ENCODE measurements at regions not wholly inside any gene's neighbourhood (a gene's known extent, or its start where the extent isn't known, plus 50 kb on each side); places are given as distances from the start of the nearest gene placed in this dataset.
A peak's percentile ranks its signal among the peaks of the same experiment; 100 is the strongest.

GRCh38 chr9:91001146-91001611, 199.6 kb downstream of the SYK start:
- peak; percentile 44 to 73 for DNase-seq (ENCODE audit: low read depth in 2 of 2)

GRCh38 chr9:91004484-91004883, 202.9 kb downstream of the SYK start:
- no peak for TF ChIP-seq CTCF (IDR thresholded peaks at IDR 0.05; ENCODE audit: low read depth, low read length)
- no peak overlapping the region for H3K4me3 ChIP-seq (replicated peaks in 1 of 2; ENCODE audit: low read depth in 2 of 2, low read length in 2 of 2)
- DNase-seq (ENCODE audit: low read depth in 2 of 2): no peak

More at GRCh38 chr9:91001146-91001611, 199.6 kb downstream of the SYK start:
- no peak overlapping the region for H3K4me3 ChIP-seq (replicated peaks in 1 of 2; ENCODE audit: low read depth in 2 of 2, low read length in 2 of 2)
- TF ChIP-seq CTCF (IDR thresholded peaks at IDR 0.05; ENCODE audit: low read depth, low read length): no peak

GRCh38 chr9:91004992-91005391, 203.4 kb downstream of the SYK start:
- DNase-seq (ENCODE audit: low read depth in 2 of 2): no peak
- H3K4me3 ChIP-seq (replicated peaks in 1 of 2; ENCODE audit: low read depth in 2 of 2, low read length in 2 of 2): no peak overlapping the region
- no peak for TF ChIP-seq CTCF (IDR thresholded peaks at IDR 0.05; ENCODE audit: low read depth, low read length)

- DNase-seq (ENCODE audit: low read depth in 2 of 2): no peak
- TF ChIP-seq CTCF (IDR thresholded peaks at IDR 0.05; ENCODE audit: low read depth, low read length): no peak
Observed at GRCh38 chr9:91006046-91006445, 204.4 kb downstream of the SYK start.

GRCh38 chr9:91008568-91008967, 206.9 kb downstream of the SYK start:
- DNase-seq (ENCODE audit: low read depth in 2 of 2): no peak
- H3K4me3 ChIP-seq (replicated peaks in 1 of 2; ENCODE audit: low read depth in 2 of 2, low read length in 2 of 2): no peak overlapping the region

More at GRCh38 chr9:91006046-91006445, 204.4 kb downstream of the SYK start:
- H3K4me3 ChIP-seq (replicated peaks in 1 of 2; ENCODE audit: low read depth in 2 of 2, low read length in 2 of 2): no peak overlapping the region

GRCh38 chr9:91011891-91012290, 210.3 kb downstream of the SYK start:
- H3K4me3 ChIP-seq (replicated peaks in 1 of 2; ENCODE audit: low read depth in 2 of 2, low read length in 2 of 2): no peak overlapping the region
- DNase-seq (ENCODE audit: low read depth in 2 of 2): no peak
- no peak for TF ChIP-seq CTCF (IDR thresholded peaks at IDR 0.05; ENCODE audit: low read depth, low read length)

More at GRCh38 chr9:91008568-91008967, 206.9 kb downstream of the SYK start:
- no peak for TF ChIP-seq CTCF (IDR thresholded peaks at IDR 0.05; ENCODE audit: low read depth, low read length)
